Left lung (tissue), 4 donors: ENCODE measurements at regions not wholly inside any gene's neighbourhood (a gene's known extent, or its start where the extent isn't known, plus 50 kb on each side); places are given as distances from the start of the nearest gene placed in this dataset.
"Not testable (repeated sequence)": the region's sequence is repeated elsewhere in the genome, so short reads cannot be mapped to it uniquely, and the experiment has no call there.

Experiments
- ATAC-seq: fragments of 200-7000 bp; cut with Tn5 transposase; one replicate; pipeline ENCODE4 v1.9.1; 2020; ENCODE audit warnings: moderate library complexity
- DNase-seq, 4 donors: peaks; one replicate each; pipeline ENCODE4 v3.0.0-alpha.2; 2013 to 2020
- H3K27ac ChIP-seq, 2 donors: fragments of 200-600 bp; sonication (generic) in 1 of 2; one replicate each; pipeline versions ENCODE4 v1.5.0 to v1.8.0; 2020 to 2021
- H3K27me3 ChIP-seq, 2 donors: fragments of 200-600 bp; sonication (generic) in 1 of 2; one replicate each; pipeline versions ENCODE4 v1.5.0 to v1.8.0; 2020 to 2021
- H3K36me3 ChIP-seq, 2 donors: fragments of 200-600 bp; sonication (generic) in 1 of 2; one replicate each; pipeline versions ENCODE4 v1.5.0 to v1.8.0; 2020 to 2021
- H3K4me1 ChIP-seq, 2 donors: fragments of 200-600 bp; one replicate each; pipeline ENCODE4 v1.8.0; 2021
- H3K4me3 ChIP-seq, 2 donors: fragments of 200-600 bp; sonication (generic) in 1 of 2; one replicate each; pipeline versions ENCODE4 v1.5.0 to v1.8.0; 2020 to 2021; ENCODE audit warnings: mild to moderate bottlenecking in 1 of 2
- H3K9me3 ChIP-seq, 2 donors: fragments of 200-600 bp; sonication (generic) in 1 of 2; one replicate each; pipeline versions ENCODE4 v1.5.0 to v1.8.0; 2020 to 2021
- intact Hi-C, 2 donors: fragments of 100-400 bp; cut with DNase I; formaldehyde crosslinking; loops; one replicate each; pipeline versions ENCODE4 v1.11.2 to v1.14.2; 2022
- TF ChIP-seq, protein P1 (sequence below), 2 donors: fragments of 200-600 bp; sonication (generic) in 1 of 2; IDR thresholded peaks; one replicate each; pipeline versions ENCODE4 v1.5.0 to v1.8.0; 2021; ENCODE audit warnings: antibody characterized with exemption in 2 of 2
- donor health status: DM: no; HTN: yes; CAD: no.
- donor health status: DM: no; HTN: no; CAD: no.

- DNase-seq: no peak
- Histone ChIP-seq H3K4me3 (no peak overlapping the region), H3K27ac (no peak overlapping the region), H3K9me3 (peaks cover 0 to 10% of the 10 kb centered on the region in 2 donors), H3K36me3 (no peaks in the 10 kb centered on the region), H3K27me3 (no peaks in the 10 kb centered on the region), H3K4me1 (no peaks in the 10 kb centered on the region)
- no peak for ATAC-seq
- intact Hi-C loops: no loop called here
- TF ChIP-seq, protein P1, sequence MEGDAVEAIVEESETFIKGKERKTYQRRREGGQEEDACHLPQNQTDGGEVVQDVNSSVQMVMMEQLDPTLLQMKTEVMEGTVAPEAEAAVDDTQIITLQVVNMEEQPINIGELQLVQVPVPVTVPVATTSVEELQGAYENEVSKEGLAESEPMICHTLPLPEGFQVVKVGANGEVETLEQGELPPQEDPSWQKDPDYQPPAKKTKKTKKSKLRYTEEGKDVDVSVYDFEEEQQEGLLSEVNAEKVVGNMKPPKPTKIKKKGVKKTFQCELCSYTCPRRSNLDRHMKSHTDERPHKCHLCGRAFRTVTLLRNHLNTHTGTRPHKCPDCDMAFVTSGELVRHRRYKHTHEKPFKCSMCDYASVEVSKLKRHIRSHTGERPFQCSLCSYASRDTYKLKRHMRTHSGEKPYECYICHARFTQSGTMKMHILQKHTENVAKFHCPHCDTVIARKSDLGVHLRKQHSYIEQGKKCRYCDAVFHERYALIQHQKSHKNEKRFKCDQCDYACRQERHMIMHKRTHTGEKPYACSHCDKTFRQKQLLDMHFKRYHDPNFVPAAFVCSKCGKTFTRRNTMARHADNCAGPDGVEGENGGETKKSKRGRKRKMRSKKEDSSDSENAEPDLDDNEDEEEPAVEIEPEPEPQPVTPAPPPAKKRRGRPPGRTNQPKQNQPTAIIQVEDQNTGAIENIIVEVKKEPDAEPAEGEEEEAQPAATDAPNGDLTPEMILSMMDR (IDR thresholded peaks at IDR 0.05): no peak
Observed at GRCh38 chrX:108892501-108892900, 156.1 kb upstream of the IRS4 start.

- no peak for ATAC-seq
- Histone ChIP-seq H3K9me3 (no peaks in the 10 kb centered on the region), H3K4me1 (no peaks in the 10 kb centered on the region), H3K27ac (no peak overlapping the region), H3K4me3 (no peak overlapping the region), H3K36me3 (no peaks in the 10 kb centered on the region), H3K27me3 (no peaks in the 10 kb centered on the region)
- intact Hi-C loops: no loop called here
- TF ChIP-seq, protein P1 (IDR thresholded peaks at IDR 0.05): no peak
- no peak for DNase-seq
Observed at GRCh38 chrX:108875548-108875947, 139.2 kb upstream of the IRS4 start.

DNA sequence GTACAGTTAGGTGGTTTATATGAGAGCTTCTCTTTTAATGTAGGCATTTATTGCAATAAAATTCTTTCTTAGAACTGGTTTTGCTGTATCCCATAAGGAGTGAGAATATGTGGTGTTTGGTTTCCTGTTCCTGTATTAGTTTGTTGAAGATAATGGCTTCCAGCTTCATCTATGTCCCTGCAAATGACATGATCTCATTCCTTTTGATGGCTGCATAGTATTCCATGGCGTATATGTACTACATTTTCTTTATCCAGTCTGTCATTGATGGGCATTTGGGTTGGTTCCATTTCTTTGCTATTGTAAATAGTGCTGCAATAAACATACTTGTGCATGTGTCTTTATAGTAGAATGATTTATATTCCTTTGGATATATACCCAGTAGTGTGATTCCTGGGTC lies 106.7 kb upstream of the IRS4 start:
- H3K4me3 ChIP-seq, DNase-seq, H3K27ac ChIP-seq, H3K36me3 ChIP-seq, intact Hi-C loops, H3K4me1 ChIP-seq, ATAC-seq, H3K9me3 ChIP-seq, H3K27me3 ChIP-seq: not testable (repeated sequence)

- intact Hi-C loops: no loop called here
- H3K36me3 ChIP-seq: no peaks in the 10 kb centered on the region
- H3K4me1 ChIP-seq: no peaks in the 10 kb centered on the region
- peaks cover 0 to 8% of the 10 kb centered on the region in 2 donors for H3K27me3 ChIP-seq
- no peak overlapping the region for H3K4me3 ChIP-seq
- H3K27ac ChIP-seq: no peak overlapping the region
- no peaks in the 10 kb centered on the region for H3K9me3 ChIP-seq
- no peak for ATAC-seq
- no peak for DNase-seq
- TF ChIP-seq, protein P1 (IDR thresholded peaks at IDR 0.05): no peak
Observed at GRCh38 chrX:108833993-108834392, 97.6 kb upstream of the IRS4 start.

DNA sequence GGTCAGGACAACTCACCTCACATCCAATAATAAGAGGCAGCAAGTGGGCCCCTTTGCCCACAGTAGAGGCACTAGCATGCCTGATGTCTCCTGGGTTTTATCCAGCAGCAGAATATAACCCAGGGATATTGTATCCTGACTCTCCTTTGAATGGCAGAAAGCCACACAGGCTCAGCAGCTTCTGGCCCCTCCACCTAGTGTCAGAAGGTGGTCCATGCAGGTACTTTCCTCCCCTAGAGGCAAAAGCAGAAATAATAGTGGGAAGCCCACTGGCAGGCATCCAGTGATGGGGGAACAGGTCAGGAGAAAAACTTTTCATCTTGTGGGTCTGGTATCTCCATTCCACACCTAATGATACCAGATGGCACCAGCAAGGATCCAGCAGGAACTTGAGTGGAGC lies 75.5 kb upstream of the IRS4 start:
- no peaks in the 10 kb centered on the region for H3K36me3 ChIP-seq
- no peak overlapping the region for H3K4me3 ChIP-seq
- H3K27me3 ChIP-seq: no peaks in the 10 kb centered on the region
- DNase-seq (no peak), ATAC-seq (no peak)
- TF ChIP-seq, protein P1 (IDR thresholded peaks at IDR 0.05): no peak
- intact Hi-C loops: no loop called here
- no peaks in the 10 kb centered on the region for H3K9me3 ChIP-seq
- H3K27ac ChIP-seq: no peak overlapping the region
- no peaks in the 10 kb centered on the region for H3K4me1 ChIP-seq

GRCh38 chrX:108795240-108795639 lies 58.9 kb upstream of the IRS4 start:
- TF ChIP-seq, protein P1 (IDR thresholded peaks at IDR 0.05): no peak

More at GRCh38 chrX:108795240-108795639, 58.9 kb upstream of the IRS4 start:
- Histone ChIP-seq H3K4me3 (no peak overlapping the region), H3K36me3 (no peaks in the 10 kb centered on the region), H3K27ac (no peak overlapping the region), H3K4me1 (no peaks in the 10 kb centered on the region), H3K9me3 (no peaks in the 10 kb centered on the region), H3K27me3 (no peaks in the 10 kb centered on the region)
- DNase-seq: no peak
- no peak for ATAC-seq
- intact Hi-C loops: no loop called here
